OCI-LY1 (cell line): ENCODE measurements at regions not wholly inside any gene's neighbourhood (a gene's known extent, or its start where the extent isn't known, plus 50 kb on each side); places are given as distances from the start of the nearest gene placed in this dataset.

Experiments used
- EZH2 ChIP-seq: fragments of 200-600 bp; sonication (generic), shearing (Covaris generic); IDR thresholded peaks from 2 replicates; pipeline ENCODE4 v1.8.0; 2017; ENCODE audit warnings: borderline replicate concordance, mixed run types, mild to moderate bottlenecking, antibody characterized with exemption, low read length, moderate library complexity, mixed read lengths
- TF ChIP-seq, protein P1 (sequence below): fragments of 200-600 bp; sonication (generic), shearing (Covaris generic); IDR thresholded peaks from 2 replicates; pipeline ENCODE4 v1.5.1; 2017; ENCODE audit warnings: mild to moderate bottlenecking, antibody characterized with exemption, low read length, moderate library complexity, mixed read lengths

DNA sequence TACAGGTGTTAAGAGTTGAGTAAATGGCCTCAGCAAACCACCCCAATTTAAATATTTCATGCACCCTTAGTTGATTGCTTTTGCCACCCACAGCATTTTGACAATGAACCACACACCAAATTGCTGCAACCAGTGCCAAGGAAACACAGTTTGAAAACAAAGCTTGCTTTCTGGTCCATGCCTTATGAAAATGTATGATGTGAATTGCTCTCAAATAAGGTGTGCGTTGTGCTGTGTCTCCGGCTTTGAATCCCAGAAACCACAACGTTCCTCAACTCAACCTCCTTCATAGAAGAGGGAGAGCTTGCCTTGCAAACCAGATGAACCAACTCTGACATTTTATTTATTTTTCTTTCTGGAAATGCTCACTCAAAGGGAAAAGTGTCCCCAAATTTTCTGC is 762.7 kb downstream of the TLE1 start:
- TF ChIP-seq, protein P1, sequence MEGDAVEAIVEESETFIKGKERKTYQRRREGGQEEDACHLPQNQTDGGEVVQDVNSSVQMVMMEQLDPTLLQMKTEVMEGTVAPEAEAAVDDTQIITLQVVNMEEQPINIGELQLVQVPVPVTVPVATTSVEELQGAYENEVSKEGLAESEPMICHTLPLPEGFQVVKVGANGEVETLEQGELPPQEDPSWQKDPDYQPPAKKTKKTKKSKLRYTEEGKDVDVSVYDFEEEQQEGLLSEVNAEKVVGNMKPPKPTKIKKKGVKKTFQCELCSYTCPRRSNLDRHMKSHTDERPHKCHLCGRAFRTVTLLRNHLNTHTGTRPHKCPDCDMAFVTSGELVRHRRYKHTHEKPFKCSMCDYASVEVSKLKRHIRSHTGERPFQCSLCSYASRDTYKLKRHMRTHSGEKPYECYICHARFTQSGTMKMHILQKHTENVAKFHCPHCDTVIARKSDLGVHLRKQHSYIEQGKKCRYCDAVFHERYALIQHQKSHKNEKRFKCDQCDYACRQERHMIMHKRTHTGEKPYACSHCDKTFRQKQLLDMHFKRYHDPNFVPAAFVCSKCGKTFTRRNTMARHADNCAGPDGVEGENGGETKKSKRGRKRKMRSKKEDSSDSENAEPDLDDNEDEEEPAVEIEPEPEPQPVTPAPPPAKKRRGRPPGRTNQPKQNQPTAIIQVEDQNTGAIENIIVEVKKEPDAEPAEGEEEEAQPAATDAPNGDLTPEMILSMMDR, result no peak
- TF ChIP-seq EZH2, result no peak
